NCI-H82 (cell line): ENCODE measurements at regions not wholly inside any gene's neighbourhood (a gene's known extent, or its start where the extent isn't known, plus 50 kb on each side); places are given as distances from the start of the nearest gene placed in this dataset.

Experiments used
- DNase-seq: peaks from one replicate; lab custom pipeline; 2025; lab: John Stamatoyannopoulos, UW

DNA sequence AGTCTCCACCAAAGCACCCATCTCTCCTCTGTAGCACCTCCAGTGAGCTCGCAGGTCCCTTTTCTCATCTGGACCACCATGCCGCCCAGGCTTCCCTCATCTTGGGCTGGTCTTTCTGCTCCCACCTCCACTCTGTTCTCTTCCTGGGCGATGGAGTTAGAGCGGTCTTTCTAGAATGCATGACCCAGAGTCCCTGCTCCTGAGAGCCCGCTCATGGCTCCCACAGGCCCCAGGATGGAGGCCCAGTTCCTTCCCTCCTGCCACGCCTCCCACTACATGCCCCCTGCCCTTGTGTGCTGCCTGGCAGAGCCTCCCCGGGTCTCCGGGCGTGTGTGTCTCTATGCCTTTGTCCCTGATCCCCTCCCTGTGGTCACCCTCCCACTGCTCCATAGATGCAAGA is 100.7 kb upstream of the RTL1 start:
- no peak for DNase-seq

DNA sequence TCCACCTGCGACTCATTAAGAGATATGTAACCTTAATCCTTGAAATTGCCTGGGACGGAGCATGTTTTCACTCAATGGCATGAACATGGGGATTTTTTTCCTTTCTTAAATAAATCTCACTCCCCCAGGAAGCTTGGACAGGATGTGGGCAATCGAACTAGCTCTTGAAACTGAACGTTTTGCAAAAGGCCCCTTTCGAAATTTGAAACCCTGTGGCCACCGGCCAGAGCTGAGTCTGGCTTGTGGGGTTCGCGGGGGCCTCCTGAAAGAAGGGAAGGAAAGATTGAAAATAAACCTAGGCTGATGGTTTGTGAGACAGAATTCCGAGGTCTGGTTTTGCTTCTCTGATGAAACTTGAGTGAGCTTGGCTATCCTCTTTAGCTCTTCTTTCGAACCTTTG is 101.4 kb upstream of the RTL1 start:
- DNase-seq = no peak

GRCh38 chr14:101005447-101005846 is 101.9 kb upstream of the RTL1 start:
- no peak for DNase-seq

- DNase-seq = no peak
Observed at GRCh38 chr14:101006008-101006407, 102.5 kb upstream of the RTL1 start.

DNA sequence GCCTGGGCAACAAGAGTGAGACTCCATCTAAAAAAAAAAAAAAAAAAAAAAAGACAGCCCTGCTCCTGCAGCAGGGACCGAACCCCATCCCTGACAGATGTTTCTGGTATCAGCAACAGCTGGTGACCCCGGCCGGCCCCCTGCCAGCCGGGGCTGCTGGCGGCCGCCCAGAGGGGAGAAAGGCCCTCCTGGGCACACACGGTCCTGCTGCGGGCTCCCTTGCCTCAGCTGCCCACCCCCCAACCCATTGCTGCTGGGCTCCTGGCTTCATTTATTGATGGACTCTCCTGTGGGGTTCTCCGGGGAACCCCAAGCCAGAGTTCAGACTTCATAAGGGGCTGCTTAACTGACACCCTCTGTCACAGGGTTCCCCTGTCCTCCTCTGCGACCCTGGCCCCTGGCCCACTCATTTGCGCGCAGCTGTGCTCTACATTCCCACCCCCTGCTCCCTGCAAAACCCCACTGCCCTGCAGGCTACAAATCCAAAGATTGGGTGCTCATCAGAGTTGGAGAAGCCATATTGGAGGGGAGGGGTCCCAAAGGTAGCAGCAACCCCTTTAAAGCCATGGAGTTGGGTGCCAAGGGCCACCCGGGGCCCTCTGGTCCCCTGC is 103.6 kb upstream of the RTL1 start:
- no peak for DNase-seq

DNA sequence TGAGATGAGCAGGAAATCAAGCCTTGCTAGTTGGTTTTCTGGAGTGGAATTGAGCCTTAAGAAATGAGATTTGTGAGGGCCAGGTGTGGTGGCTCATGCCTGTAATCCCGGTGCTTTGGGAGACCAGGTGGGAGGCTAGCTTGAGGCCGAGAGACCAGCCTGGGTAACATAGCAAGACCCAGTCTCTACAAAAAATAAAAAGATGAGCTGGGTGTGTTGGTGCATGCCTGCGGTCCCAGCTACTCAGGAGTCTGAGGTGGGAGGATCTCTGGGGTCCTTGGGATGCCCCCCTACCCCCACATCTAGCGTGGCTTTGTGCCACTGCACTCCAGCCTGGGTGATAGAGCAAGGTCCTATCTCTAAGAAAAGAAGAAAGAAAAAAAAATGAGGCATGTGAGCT is 104.2 kb upstream of the RTL1 start:
- no peak for DNase-seq

DNA sequence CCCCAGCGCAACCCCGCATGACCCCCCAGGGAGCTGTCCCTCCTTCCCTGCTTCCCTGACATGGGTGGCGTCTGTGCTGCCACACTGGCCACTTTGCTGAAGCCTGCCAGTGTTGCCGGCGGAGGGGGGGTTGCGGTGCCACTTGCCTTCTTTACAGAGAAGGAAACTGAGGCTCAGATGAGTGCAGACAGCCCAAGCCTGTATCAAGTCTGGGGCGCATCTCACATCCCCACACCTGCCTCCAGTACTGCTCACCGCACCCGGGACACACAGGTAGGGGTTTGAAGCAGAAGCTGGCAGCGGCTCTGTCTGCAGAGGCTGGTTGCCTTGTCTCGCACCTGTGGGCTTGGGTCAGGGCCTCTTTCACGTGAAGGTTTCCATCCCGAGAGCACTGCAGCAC is 104.7 kb upstream of the RTL1 start:
- DNase-seq = no peak

- no peak for DNase-seq
Observed at GRCh38 chr14:101008631-101009336, 105.3 kb upstream of the RTL1 start.

DNA sequence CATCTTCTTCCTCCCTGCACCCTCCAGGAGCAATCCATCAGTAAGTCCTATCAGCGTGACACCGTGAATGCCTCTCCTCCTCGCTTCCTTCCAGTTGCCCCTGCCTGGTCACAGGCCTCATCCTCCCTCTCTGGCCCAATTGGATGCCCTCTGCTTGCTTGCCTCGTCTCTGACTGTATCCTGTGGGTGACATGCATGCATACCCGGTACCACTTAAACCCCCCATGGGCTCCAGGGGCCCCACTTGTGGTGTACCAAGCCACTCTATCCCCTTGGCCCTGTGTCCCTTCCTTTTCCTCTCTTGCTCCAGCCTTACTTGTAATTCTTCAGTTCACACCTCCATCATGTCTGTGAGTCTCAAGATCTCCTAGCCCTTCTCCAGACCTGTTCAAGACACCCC is 106.0 kb upstream of the RTL1 start:
- DNase-seq = no peak

DNA sequence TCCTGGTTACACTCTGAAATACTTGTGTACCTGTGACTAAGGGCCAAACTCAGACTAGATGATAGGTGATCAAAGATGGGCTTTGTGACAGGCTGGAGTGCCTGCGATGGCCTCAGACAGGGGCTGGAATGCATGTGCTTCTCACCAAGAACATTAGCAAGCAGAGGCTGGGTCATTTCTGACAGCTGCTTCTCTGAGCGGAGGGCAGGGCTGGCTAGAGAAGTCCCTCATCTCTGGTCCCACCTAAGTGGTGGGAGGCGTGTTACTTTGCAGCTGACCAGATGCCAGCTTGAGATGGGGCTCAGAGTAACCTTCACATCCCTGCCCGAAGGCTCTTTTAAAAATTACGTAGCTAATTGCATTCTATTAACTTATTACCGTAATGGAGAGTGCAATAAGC is 106.8 kb upstream of the RTL1 start:
- no peak for DNase-seq

DNA sequence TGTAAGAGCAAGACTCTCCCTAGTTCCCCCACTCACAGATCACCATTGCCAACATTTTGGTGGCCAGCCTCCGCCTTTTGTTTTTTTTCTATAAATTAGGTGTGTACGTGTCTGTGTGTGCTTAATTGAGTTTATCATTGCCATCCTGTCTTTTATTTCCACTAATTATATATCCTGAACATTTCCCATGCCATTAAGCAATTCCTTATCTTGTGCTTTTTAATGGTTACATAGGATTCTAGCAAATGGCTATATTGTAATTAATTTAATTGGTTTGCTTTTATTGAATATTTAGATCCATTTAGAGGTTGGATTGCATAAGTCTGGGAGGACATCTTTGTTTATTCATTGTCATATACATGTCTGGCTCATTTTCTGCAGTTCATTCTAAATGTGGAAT is 107.3 kb upstream of the RTL1 start:
- DNase-seq = no peak

GRCh38 chr14:101017209-101017608 is 113.7 kb upstream of the RTL1 start:
- DNase-seq = no peak

- DNase-seq = no peak
Observed at GRCh38 chr14:101017806-101018560, 114.5 kb upstream of the RTL1 start.

GRCh38 chr14:101018561-101019290 is 115.2 kb upstream of the RTL1 start:
- DNase-seq = no peak

DNA sequence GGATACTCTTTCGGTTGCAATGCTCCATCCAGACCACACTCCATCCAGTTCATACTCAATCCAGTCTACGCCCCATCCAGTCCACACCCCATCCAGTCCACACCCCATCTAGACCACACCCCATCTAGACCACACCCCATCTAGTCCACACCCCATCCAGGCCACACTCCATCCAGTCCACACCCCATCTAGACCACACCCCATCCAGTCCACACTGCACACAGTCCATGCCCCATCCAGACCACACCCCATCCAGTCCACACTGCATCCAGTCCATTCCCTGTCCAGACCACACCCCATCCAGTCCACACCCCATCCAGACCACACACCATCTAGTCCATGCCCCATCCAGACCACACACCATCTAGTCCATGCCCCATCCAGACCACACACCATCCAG is 116.0 kb upstream of the RTL1 start:
- no peak for DNase-seq

DNA sequence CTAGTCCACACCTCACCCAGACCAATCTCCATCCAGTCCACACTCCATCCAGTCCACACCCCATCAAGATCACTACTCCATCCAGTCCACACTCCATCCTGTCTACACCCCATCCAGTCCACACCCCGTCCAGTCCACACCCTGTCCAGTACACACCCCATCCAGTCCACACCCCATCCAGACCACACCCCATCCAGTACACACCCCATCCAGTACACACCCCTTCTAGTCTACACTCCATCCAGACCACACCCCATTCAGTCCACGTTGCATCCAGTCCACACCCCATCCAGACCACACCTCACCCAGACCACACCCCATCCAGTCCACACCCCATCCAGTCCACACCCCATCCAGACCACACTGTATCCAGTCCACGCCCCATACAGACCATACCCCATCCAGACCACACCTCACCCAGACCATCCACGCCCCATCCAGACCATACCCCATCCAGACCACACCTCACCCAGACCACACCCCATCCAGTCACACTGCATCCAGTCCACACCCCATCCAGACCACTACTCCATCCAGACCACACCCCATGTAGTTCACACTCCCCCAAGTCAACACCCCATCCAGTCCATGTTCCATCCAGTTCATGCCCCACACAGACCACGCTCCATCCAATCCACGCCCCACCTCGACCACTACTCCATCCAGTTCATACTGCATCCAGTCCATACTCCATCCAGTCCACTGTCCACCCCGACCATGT is 116.6 kb upstream of the RTL1 start:
- DNase-seq = no peak

GRCh38 chr14:101020834-101021370 is 117.4 kb upstream of the RTL1 start:
- DNase-seq = no peak

DNA sequence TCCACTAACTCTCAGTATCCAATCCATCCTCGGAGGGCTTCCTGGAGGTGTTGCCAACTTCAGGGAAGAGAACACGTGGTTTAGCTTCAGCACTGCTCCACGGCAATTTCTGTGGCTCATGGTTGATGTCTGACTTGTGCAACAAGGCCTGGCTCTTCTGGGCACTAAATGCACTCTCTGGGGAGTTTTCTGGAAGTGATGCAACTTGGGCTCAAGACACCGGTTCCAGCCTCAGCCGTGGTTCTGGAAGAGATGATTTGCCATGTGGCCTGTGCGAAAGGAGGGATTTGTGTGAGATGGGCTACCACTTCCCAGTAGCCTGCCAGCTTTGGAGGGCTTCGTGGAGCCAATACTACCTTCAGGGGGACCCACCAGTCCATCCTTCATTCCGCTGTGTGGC is 118.6 kb upstream of the RTL1 start:
- DNase-seq = no peak

DNA sequence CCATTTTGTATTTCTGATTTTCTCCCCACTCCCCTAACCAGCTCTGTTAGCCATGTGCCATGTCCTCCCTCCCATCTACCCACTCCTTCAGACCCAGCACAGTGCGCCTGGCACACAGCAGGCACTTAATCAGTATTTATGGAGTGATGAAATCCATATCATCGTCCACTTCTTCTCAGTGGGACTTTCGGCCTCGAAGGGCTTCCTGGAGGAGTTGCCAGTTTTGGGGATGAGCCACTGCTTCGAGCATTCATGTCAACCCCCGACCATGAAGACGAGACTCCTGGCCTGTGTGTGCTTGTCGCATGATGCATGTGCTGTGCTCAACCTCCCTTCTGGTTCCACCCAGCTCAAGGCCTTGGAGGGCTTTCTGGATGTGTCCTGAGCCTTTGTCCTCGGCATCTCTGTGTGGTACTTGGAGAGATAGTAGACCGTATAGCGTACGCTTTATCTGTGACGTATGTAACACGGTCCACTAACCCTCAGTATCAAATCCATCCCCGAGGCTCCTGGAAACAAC is 119.5 kb upstream of the RTL1 start:
- no peak for DNase-seq

- DNase-seq = no peak
Observed at GRCh38 chr14:101024686-101025085, 121.2 kb upstream of the RTL1 start.

GRCh38 chr14:101025131-101025530 is 121.6 kb upstream of the RTL1 start:
- DNase-seq = no peak

DNA sequence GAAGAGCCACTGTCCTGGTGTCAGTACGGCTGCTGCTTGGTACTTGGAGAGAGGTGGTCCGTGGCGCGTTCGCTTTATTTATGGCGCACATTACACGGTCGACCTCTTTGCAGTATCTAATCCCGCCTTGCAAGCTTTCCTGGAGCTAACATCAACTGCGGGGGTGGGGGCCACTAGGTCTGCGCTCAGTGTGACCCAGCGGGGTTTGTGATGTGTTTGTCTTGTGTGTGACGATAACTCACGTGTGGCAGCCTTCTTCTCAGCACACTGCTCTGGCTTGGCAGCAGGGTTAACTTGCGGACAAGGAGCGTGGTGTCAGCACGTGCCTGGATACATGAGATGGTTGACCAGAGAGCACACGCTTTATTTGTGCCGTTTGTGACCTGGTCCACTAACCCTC is 122.2 kb upstream of the RTL1 start:
- DNase-seq = no peak
